IMR-90 (cell line): ENCODE measurements at regions not wholly inside any gene's neighbourhood (a gene's known extent, or its start where the extent isn't known, plus 50 kb on each side); places are given as distances from the start of the nearest gene placed in this dataset.

Source experiments
- ATAC-seq: fragments of 200-7000 bp; cut with Tn5 transposase; 2 replicates; pipeline ENCODE4 v1.9.1; 2020; ENCODE audit warnings: low read depth, mild to moderate bottlenecking, moderate library complexity
- BruUV-seq: library from RNA; stranded (reverse); fragments of 400-500 nt; replicated peaks from 2 replicates; lab custom pipeline; 2021; lab: Mats Ljungman, UMichigan
- CTCF ChIA-PET: fragments of 300-600 bp; formaldehyde crosslinking; extraction: SDS; loops from one replicate; lab custom pipeline; 2021; ENCODE audit warnings: antibody characterized with exemption; lab: Yijun Ruan, JAX
- POLR2A ChIA-PET: fragments of 300-600 bp; sonication (Branson Sonifier 250); formaldehyde crosslinking; loops from one replicate; lab custom pipeline; 2022; ENCODE audit warnings: antibody characterized with exemption; ENCODE audit not compliant: unreplicated experiment; lab: Charles Lee
- DNase-seq: peaks from one replicate; pipeline ENCODE4 v3.0.0; 2013
- H2AFZ ChIP-seq: replicated peaks from 2 replicates; pipeline ENCODE3; 2013; ENCODE audit warnings: low read length, mild to moderate bottlenecking; ENCODE audit not compliant: poor library complexity
- H2AK5ac ChIP-seq: 2 replicates; pipeline ENCODE4 v1.6.1; 2013; ENCODE audit warnings: low read depth, low read length, inconsistent platforms
- H2AK9ac ChIP-seq: replicated peaks from 2 replicates; pipeline ENCODE3; 2013; ENCODE audit warnings: mild to moderate bottlenecking, low read depth, low read length, moderate library complexity; ENCODE audit not compliant: poor library complexity
- H2BK120ac ChIP-seq: 2 replicates; pipeline ENCODE4 v1.6.1; 2013; ENCODE audit warnings: low read depth, low read length, inconsistent platforms
- H2BK15ac ChIP-seq: 3 replicates; pipeline ENCODE4 v1.6.1; 2013; ENCODE audit warnings: low read depth, low read length, inconsistent platforms
- H2BK20ac ChIP-seq: 2 replicates; pipeline ENCODE4 v1.6.1; 2013; ENCODE audit warnings: low read depth, mild to moderate bottlenecking, inconsistent platforms, low read length, moderate library complexity
- H2BK5ac ChIP-seq: 2 replicates; pipeline ENCODE4 v1.6.1; 2013; ENCODE audit warnings: mild to moderate bottlenecking, low read depth, low read length, inconsistent platforms; ENCODE audit not compliant: poor library complexity, severe bottlenecking
- H3K14ac ChIP-seq: replicated peaks from 2 replicates; pipeline ENCODE4 v1.6.1; 2013; ENCODE audit warnings: low read depth, low read length, inconsistent platforms
- H3K18ac ChIP-seq: 2 replicates; pipeline ENCODE4 v1.6.1; 2013; ENCODE audit warnings: low read depth, low read length, control low read depth
- H3K23ac ChIP-seq: 2 replicates; pipeline ENCODE4 v1.6.1; 2013; ENCODE audit warnings: low read depth, low read length, inconsistent platforms
- H3K27ac ChIP-seq: 2 replicates; pipeline ENCODE4 v1.5.1; 2013; ENCODE audit warnings: mild to moderate bottlenecking, control low read depth, low read length; ENCODE audit not compliant: insufficient read depth
- H3K27me3 ChIP-seq: 2 replicates; pipeline ENCODE4 v1.6.1; 2013; ENCODE audit warnings: low read length; ENCODE audit not compliant: control insufficient read depth, insufficient read depth
- H3K36me3 ChIP-seq: 2 replicates; pipeline ENCODE4 v1.6.1; 2013; ENCODE audit warnings: low read length, mixed read lengths; ENCODE audit not compliant: control insufficient read depth, insufficient read depth
- H3K4ac ChIP-seq: 2 replicates; pipeline ENCODE4 v1.6.1; 2013; ENCODE audit warnings: low read depth, low read length, inconsistent platforms
- H3K4me1 ChIP-seq: 2 replicates; pipeline ENCODE4 v1.6.1; 2013; ENCODE audit warnings: low read length, mixed read lengths; ENCODE audit not compliant: control insufficient read depth, insufficient read depth
- H3K4me2 ChIP-seq: 2 replicates; pipeline ENCODE4 v1.6.1; 2013; ENCODE audit warnings: low read depth, mild to moderate bottlenecking, control low read depth, low read length, moderate library complexity
- H3K4me3 ChIP-seq: 2 replicates; pipeline ENCODE4 v1.5.1; 2013; ENCODE audit warnings: low read depth, mild to moderate bottlenecking, control low read depth, low read length, moderate library complexity; ENCODE audit not compliant: insufficient read depth
- H3K56ac ChIP-seq: 2 replicates; pipeline ENCODE4 v1.6.1; 2013; ENCODE audit warnings: low read length, inconsistent platforms; ENCODE audit not compliant: insufficient read depth; ENCODE audit errors: extremely low read depth
- H3K79me1 ChIP-seq, 2 experiments: 2 replicates each; pipeline ENCODE4 v1.6.1; 2013; ENCODE audit warnings: low read length in 2 of 2, inconsistent platforms in 1 of 2, low read depth in 1 of 2
- H3K9ac ChIP-seq: 2 replicates; pipeline ENCODE4 v1.6.1; 2013; ENCODE audit warnings: low read depth, low read length, control low read depth
- H3K9me1 ChIP-seq: 2 replicates; pipeline ENCODE4 v1.6.1; 2013; ENCODE audit warnings: low read length, inconsistent platforms; ENCODE audit not compliant: insufficient read depth
- H3K9me3 ChIP-seq: 2 replicates; pipeline ENCODE4 v1.6.1; 2013; ENCODE audit warnings: low read length; ENCODE audit not compliant: control insufficient read depth, insufficient read depth
- H4K20me1 ChIP-seq: 2 replicates; pipeline ENCODE4 v1.6.1; 2013; ENCODE audit warnings: low read length, inconsistent platforms; ENCODE audit not compliant: insufficient read depth
- H4K5ac ChIP-seq: 2 replicates; pipeline ENCODE4 v1.6.1; 2013; ENCODE audit warnings: mild to moderate bottlenecking, low read depth, low read length, control low read depth
- H4K8ac ChIP-seq, 2 experiments: 2 replicates each; pipeline ENCODE4 v1.6.1; 2013; ENCODE audit warnings: low read depth in 2 of 2, low read length in 2 of 2, control low read depth in 1 of 2, inconsistent platforms in 1 of 2
- H4K91ac ChIP-seq: 2 replicates; pipeline ENCODE4 v1.6.1; 2013; ENCODE audit warnings: low read depth, low read length, inconsistent platforms; ENCODE audit not compliant: insufficient read depth
- MAFK ChIP-seq: IDR thresholded peaks from 2 replicates; pipeline ENCODE4 v1.6.1; 2012; ENCODE audit warnings: low read depth, low read length, improper control_type of control experiment
- WGBS, 2 experiments: methylation state at CpG; one replicate each; pipeline versions ENCODE4 v1.1.5 to v1.1.7; 2013; ENCODE audit warnings: missing lambda C conversion rate in 2 of 2; ENCODE audit not compliant: insufficient read length in 1 of 2; ENCODE audit errors: extremely low coverage in 2 of 2; 5-methylcytosine and 5-hydroxymethylcytosine counted together
- dilution Hi-C: fragments of 300-500 bp; cut with HindIII; formaldehyde crosslinking; loops from one replicate; pipeline ENCODE4 v1.14.3; 2018; ENCODE audit warnings: low sequenced_read_pairs; ENCODE audit not compliant: unreplicated experiment
- in situ Hi-C: fragments of 300-500 bp; cut with MboI; formaldehyde crosslinking; loops from 3 replicates; pipeline ENCODE4 v1.14.3; 2019; ENCODE audit warnings: low sequenced_read_pairs, inconsistent platforms, mixed read lengths
- intact Hi-C: fragments of 100-400 bp; cut with micrococcal nuclease; formaldehyde crosslinking; loops from 2 replicates; pipeline ENCODE4 v1.10.0; 2022

- H2AK5ac ChIP-seq = no peak overlapping the region
- no peak overlapping the region for H3K27ac ChIP-seq
- H4K5ac ChIP-seq = no peak overlapping the region
- WGBS, 2 experiments = no CpG with 5 or more reads among the region's 1 CpG
- H4K8ac ChIP-seq = no peak overlapping the region
- no peak overlapping the region for H3K4me3 ChIP-seq
- H2BK20ac ChIP-seq = no peak overlapping the region
- no peaks in the 10 kb centered on the region for H3K79me1 ChIP-seq
- POLR2A ChIA-PET = no interaction called here
- H3K23ac ChIP-seq = no peak overlapping the region
- ATAC-seq (no peak), DNase-seq (no peak)
- H3K4me1 ChIP-seq = no peaks in the 10 kb centered on the region
- H4K91ac ChIP-seq = no peak overlapping the region
- no peak overlapping the region for H2AK9ac ChIP-seq
- H3K9me1 ChIP-seq = no peaks in the 10 kb centered on the region
- H3K14ac ChIP-seq = no peak overlapping the region
- H3K9me3 ChIP-seq = peaks cover 24% of the 10 kb centered on the region
- intact Hi-C loops (no loop called here), dilution Hi-C loops (no loop called here), in situ Hi-C loops (no loop called here)
- no peaks in the 10 kb centered on the region for H4K20me1 ChIP-seq
- no peak for TF ChIP-seq MAFK
- H3K4ac ChIP-seq = no peak overlapping the region
- BruUV-seq = no TSS peak
- no peak overlapping the region for H3K56ac ChIP-seq
- no peaks in the 10 kb centered on the region for H3K27me3 ChIP-seq
- no peak overlapping the region for H3K18ac ChIP-seq
- H2BK15ac ChIP-seq = no peak overlapping the region
- no peaks in the 10 kb centered on the region for H3K36me3 ChIP-seq
- CTCF ChIA-PET = no interaction called here
- H2BK5ac ChIP-seq = no peak overlapping the region
- no peak overlapping the region for H3K4me2 ChIP-seq
- H3K9ac ChIP-seq = no peak overlapping the region
- no peak overlapping the region for H2AFZ ChIP-seq
- H2BK120ac ChIP-seq = no peak overlapping the region
Observed at GRCh38 chr19:28319918-28320317, 893.0 kb downstream of the UQCRFS1 start.
